H1 (cell line): ENCODE measurements at regions not wholly inside any gene's neighbourhood (a gene's known extent, or its start where the extent isn't known, plus 50 kb on each side); places are given as distances from the start of the nearest gene placed in this dataset.

Experiments
- ASH2L ChIP-seq: fragments of 200-600, 300-600 bp; sonication (generic); IDR thresholded peaks from one replicate; pipeline ENCODE4 v1.7.1; 2017; ENCODE audit warnings: low read length
- EZH2 ChIP-seq: fragments of 200-600 bp; sonication (generic); IDR thresholded peaks from 2 replicates; pipeline ENCODE4 v1.7.1; 2012; ENCODE audit warnings: low read depth, mild to moderate bottlenecking, moderate library complexity, low read length, inconsistent platforms; ENCODE audit not compliant: severe bottlenecking
- GABPA ChIP-seq: IDR thresholded peaks from 2 replicates; pipeline ENCODE4 v1.6.1; 2011; ENCODE audit warnings: mild to moderate bottlenecking, low read length, moderate library complexity, borderline replicate concordance; ENCODE audit not compliant: insufficient read depth
- RNF2 ChIP-seq: fragments of 200-900, 300-1000 bp; sonication (generic); IDR thresholded peaks from 2 replicates; pipeline ENCODE4 v1.7.1; 2016; ENCODE audit warnings: borderline replicate concordance, low read depth, mild to moderate bottlenecking, antibody characterized with exemption, low read length; ENCODE audit not compliant: poor library complexity, severe bottlenecking; ENCODE audit errors: missing control alignments
- TEAD4 ChIP-seq: IDR thresholded peaks from 2 replicates; pipeline ENCODE4 v1.6.1; 2012; ENCODE audit warnings: low read depth, low read length, inconsistent platforms, mixed read lengths

DNA sequence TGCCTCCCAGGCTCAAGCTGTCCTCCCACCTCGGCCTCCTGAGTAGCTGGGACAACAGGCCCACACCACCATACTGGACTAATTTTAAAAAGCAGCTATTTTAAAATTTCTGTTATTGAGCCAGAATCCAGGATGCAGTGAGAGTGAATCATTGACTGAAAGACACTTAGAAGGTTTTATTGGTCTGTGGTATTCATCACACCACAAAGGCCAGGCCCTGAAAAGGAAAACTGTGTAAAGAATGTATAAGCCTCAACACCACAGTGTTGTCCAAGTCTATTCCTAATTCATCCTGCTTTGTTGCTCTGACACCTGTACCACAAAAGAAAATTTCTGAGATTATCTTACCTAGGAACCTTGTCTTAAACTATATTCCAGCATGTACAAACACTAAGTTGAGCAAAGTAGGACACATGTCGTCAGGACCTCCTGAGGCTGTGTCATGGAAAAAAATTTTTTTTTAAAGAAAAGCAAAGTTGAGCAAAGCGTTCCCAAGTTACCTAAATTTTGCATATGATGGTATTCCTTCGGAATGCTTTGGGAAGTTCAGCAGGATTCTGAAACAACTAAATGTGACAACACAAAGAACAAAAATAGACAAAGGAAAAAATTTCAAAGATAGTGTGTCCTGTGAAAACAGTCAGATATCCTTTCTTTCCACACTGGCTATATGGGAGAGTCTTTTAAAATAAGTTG lies 129.6 kb upstream of the MKLN1 start:
- no peak for TF ChIP-seq EZH2
- no peak for TF ChIP-seq TEAD4
- no peak for TF ChIP-seq RNF2
- TF ChIP-seq GABPA: no peak
- TF ChIP-seq ASH2L: no peak
